Hepatocyte (in vitro differentiated cells): ENCODE measurements at regions not wholly inside any gene's neighbourhood (a gene's known extent, or its start where the extent isn't known, plus 50 kb on each side); places are given as distances from the start of the nearest gene placed in this dataset.

Experiments
- DNase-seq: peaks from one replicate; pipeline ENCODE4 v3.0.0-alpha.2; 2016; ENCODE audit warnings: low spot score
- H2AFZ ChIP-seq: fragments of 200-600 bp; sonication (generic); 2 replicates; pipeline ENCODE4 v1.6.0; 2016; ENCODE audit warnings: antibody characterized with exemption, mild to moderate bottlenecking
- H3K27ac ChIP-seq: fragments of 200-600 bp; sonication (generic); 2 replicates; pipeline ENCODE4 v1.5.1; 2016; ENCODE audit warnings: mild to moderate bottlenecking
- H3K27me3 ChIP-seq: fragments of 200-600 bp; sonication (generic); 2 replicates; pipeline ENCODE4 v1.6.1; 2016
- H3K36me3 ChIP-seq: fragments of 200-600 bp; sonication (generic); replicated peaks from 2 replicates; pipeline ENCODE4 v1.5.1; 2016; ENCODE audit warnings: low read depth; ENCODE audit not compliant: insufficient read depth
- H3K4me1 ChIP-seq: fragments of 200-600 bp; sonication (generic); 2 replicates; pipeline ENCODE4 v1.5.1; 2016; ENCODE audit warnings: mild to moderate bottlenecking, moderate library complexity; ENCODE audit not compliant: insufficient read depth
- H3K4me2 ChIP-seq: fragments of 200-600 bp; sonication (generic); 2 replicates; pipeline ENCODE4 v1.6.0; 2016
- H3K4me3 ChIP-seq: fragments of 200-600 bp; sonication (generic); 2 replicates; pipeline ENCODE4 v1.5.1; 2016; ENCODE audit warnings: mild to moderate bottlenecking
- H3K79me2 ChIP-seq: fragments of 200-600 bp; sonication (generic); 2 replicates; pipeline ENCODE4 v1.6.0; 2017; ENCODE audit warnings: mild to moderate bottlenecking
- H3K9me2 ChIP-seq: fragments of 200-600 bp; sonication (generic); replicated peaks from 2 replicates; pipeline ENCODE4 v1.6.0; 2017; ENCODE audit warnings: mild to moderate bottlenecking; ENCODE audit not compliant: insufficient read depth
- H3K9me3 ChIP-seq: fragments of 200-600 bp; sonication (generic); 2 replicates; pipeline ENCODE4 v1.5.1; 2016; ENCODE audit warnings: low read depth, mild to moderate bottlenecking
- H4K20me1 ChIP-seq: fragments of 200-600 bp; sonication (generic); 2 replicates; pipeline ENCODE4 v1.6.0; 2016; ENCODE audit warnings: mild to moderate bottlenecking; ENCODE audit not compliant: insufficient read depth, poor library complexity, severe bottlenecking
- CTCF ChIP-seq: fragments of 200-600 bp; sonication (generic); IDR thresholded peaks from 2 replicates; pipeline ENCODE4 v1.5.1; 2016; ENCODE audit warnings: antibody characterized with exemption, mild to moderate bottlenecking; ENCODE audit not compliant: poor library complexity
- EZH2 ChIP-seq: fragments of 200-600 bp; sonication (generic); IDR thresholded peaks from 2 replicates; pipeline ENCODE4 v1.6.1; 2016; ENCODE audit warnings: antibody characterized with exemption, mild to moderate bottlenecking, borderline replicate concordance
- EZH2phosphoT487 ChIP-seq: fragments of 200-600 bp; sonication (generic); IDR thresholded peaks from one replicate; pipeline ENCODE4 v1.6.1; 2018; ENCODE audit warnings: antibody characterized with exemption, mild to moderate bottlenecking, low read depth, moderate library complexity; ENCODE audit not compliant: unreplicated experiment, severe bottlenecking
- WGBS: methylation state at CpG from one replicate; pipeline ENCODE4 v1.1.6; 2016; ENCODE audit warnings: low lambda C conversion rate; ENCODE audit errors: missing lambda C conversion rate; 5-methylcytosine and 5-hydroxymethylcytosine counted together

DNA sequence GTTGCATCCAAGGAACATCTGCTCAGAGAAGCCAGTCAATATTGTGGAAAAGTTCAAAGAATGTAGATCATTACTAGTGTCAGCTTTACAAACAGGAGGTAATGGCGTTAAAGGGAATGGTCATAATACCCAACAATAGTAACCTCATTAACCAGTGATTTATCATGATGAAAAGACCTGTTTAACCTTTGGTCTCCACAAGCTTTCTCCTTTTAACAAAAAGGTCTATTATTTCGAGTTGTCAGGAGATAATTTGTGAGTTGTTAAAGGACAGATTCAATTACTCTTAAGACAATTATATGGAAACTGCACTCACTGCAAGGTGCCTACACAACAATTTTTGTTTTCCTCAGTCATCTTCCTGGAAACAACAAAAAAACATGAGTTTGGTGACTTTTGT, 73.8 kb upstream of the HTATIP2 start:
- Histone ChIP-seq H3K27ac (no peak overlapping the region), H3K4me1 (no peaks in the 10 kb centered on the region), H2AFZ (no peak overlapping the region), H3K27me3 (peaks cover 8% of the 10 kb centered on the region), H3K9me2 (no peaks in the 10 kb centered on the region), H3K4me3 (no peak overlapping the region), H3K4me2 (no peak overlapping the region), H3K9me3 (no peaks in the 10 kb centered on the region), H4K20me1 (no peaks in the 10 kb centered on the region), H3K79me2 (no peaks in the 10 kb centered on the region), H3K36me3 (peaks cover 3% of the 10 kb centered on the region)
- TF ChIP-seq CTCF, result no peak
- DNase-seq, result no peak
- 48% methylated on average over 2 of the region's 2 CpGs for WGBS

- H3K9me2 ChIP-seq, result no peaks in the 10 kb centered on the region
- H3K36me3 ChIP-seq, result no peaks in the 10 kb centered on the region
- H3K4me3 ChIP-seq, result no peak overlapping the region
- WGBS, result 69% methylated on average over 1 of the region's 1 CpG
- H3K79me2 ChIP-seq, result no peaks in the 10 kb centered on the region
- H3K27ac ChIP-seq, result no peak overlapping the region
- no peaks in the 10 kb centered on the region for H4K20me1 ChIP-seq
- no peak overlapping the region for H3K4me2 ChIP-seq
- no peaks in the 10 kb centered on the region for H3K4me1 ChIP-seq
- H2AFZ ChIP-seq, result no peak overlapping the region
- TF ChIP-seq EZH2, result no peak
- no peak for TF ChIP-seq EZH2phosphoT487
- TF ChIP-seq CTCF, result no peak
- H3K9me3 ChIP-seq, result peaks cover 5% of the 10 kb centered on the region
- DNase-seq, result no peak
- H3K27me3 ChIP-seq, result no peaks in the 10 kb centered on the region
These were observed 80.0 kb upstream of the HTATIP2 start for GRCh38 chr11:20283475-20283874.

DNA sequence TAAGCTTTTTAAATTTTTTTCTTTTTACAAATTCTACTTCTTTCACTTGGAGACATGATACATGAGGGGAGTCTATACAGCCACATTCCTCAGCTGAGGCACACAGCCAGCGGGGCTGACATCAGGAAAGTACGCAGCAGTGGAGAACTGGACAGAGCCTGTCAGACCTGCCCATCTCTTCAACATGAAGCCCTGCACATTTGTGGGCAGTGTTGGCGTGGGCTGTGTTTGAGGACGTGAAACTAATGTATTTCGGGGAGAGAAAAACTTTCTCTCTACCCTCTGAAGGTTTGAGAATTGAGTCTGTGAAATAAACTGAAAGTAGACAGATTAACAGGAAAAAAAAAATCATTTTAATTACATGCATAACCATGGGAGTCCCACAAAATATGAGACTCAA, 84.8 kb upstream of the HTATIP2 start:
- Histone ChIP-seq H3K4me3 (no peak overlapping the region), H3K27ac (no peak overlapping the region), H3K4me2 (no peak overlapping the region), H3K4me1 (no peaks in the 10 kb centered on the region), H3K36me3 (no peaks in the 10 kb centered on the region), H3K27me3 (no peaks in the 10 kb centered on the region), H3K79me2 (no peaks in the 10 kb centered on the region), H4K20me1 (no peaks in the 10 kb centered on the region), H3K9me2 (no peaks in the 10 kb centered on the region), H2AFZ (no peak overlapping the region), H3K9me3 (peaks cover 2% of the 10 kb centered on the region)
- no peak for DNase-seq
- TF ChIP-seq EZH2phosphoT487 (no peak), CTCF (no peak), EZH2 (no peak)
- WGBS, result 79% methylated on average over 5 of the region's 5 CpGs

DNA sequence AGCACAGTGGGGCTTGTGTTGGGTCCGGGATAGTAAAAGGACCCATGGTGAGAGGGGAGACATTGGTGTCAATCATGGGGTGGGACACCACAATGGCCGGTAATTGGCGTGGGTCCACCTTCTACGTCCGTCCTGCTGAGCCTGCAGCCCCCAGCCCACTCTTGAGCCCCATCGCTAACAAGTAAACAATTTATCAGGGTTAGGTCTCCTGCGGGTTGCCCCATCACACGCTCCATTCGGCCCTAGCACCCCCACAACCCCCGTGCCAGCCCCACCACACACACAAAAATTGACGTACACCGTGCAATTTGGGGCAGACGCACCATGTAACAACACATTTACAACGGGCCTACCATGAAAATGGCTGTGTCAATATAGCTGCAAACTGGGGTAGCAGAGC, 86.5 kb upstream of the HTATIP2 start:
- DNase-seq, result no peak
- Histone ChIP-seq H2AFZ (no peak overlapping the region), H3K27ac (no peak overlapping the region), H3K4me3 (no peak overlapping the region), H3K4me2 (no peak overlapping the region), H3K79me2 (no peaks in the 10 kb centered on the region), H4K20me1 (no peaks in the 10 kb centered on the region), H3K36me3 (no peaks in the 10 kb centered on the region), H3K27me3 (no peaks in the 10 kb centered on the region), H3K9me2 (no peaks in the 10 kb centered on the region), H3K9me3 (no peaks in the 10 kb centered on the region), H3K4me1 (no peaks in the 10 kb centered on the region)
- WGBS, result 96% methylated on average over 13 of the region's 14 CpGs
- TF ChIP-seq CTCF (no peak), EZH2phosphoT487 (no peak), EZH2 (no peak)
